Prostate gland (tissue), 2 donors: ENCODE measurements at regions not wholly inside any gene's neighbourhood (a gene's known extent, or its start where the extent isn't known, plus 50 kb on each side); places are given as distances from the start of the nearest gene placed in this dataset.

Source experiments
- DNase-seq: peaks from one replicate; pipeline ENCODE4 v3.0.0-alpha.2; 2019; ENCODE audit warnings: low spot score
- H3K27ac ChIP-seq, 2 donors: fragments of 200-600 bp; sonication (generic); 2 replicates each; pipeline ENCODE4 v1.5.1; 2017 to 2019
- H3K27me3 ChIP-seq: fragments of 200-600 bp; sonication (generic); replicated peaks from 2 replicates; pipeline ENCODE4 v1.5.1; 2019; ENCODE audit not compliant: insufficient read depth
- H3K36me3 ChIP-seq, 2 donors: fragments of 200-600 bp; sonication (generic); 1 replicate in 1 of 2; 2 replicates in 1 of 2; pipeline versions ENCODE4 v1.5.1 to v1.8.1; 2017 to 2019
- H3K4me1 ChIP-seq: fragments of 200-600 bp; sonication (generic); replicated peaks from 2 replicates; pipeline ENCODE4 v1.5.1; 2019
- H3K4me3 ChIP-seq, 2 donors: fragments of 200-600 bp; sonication (generic); 2 replicates each; pipeline ENCODE4 v1.5.1; 2017 to 2019
- H3K9me3 ChIP-seq: fragments of 200-600 bp; sonication (generic); 2 replicates; pipeline ENCODE4 v1.5.1; 2017
- POLR2A ChIP-seq: fragments of 450-650 bp; IDR thresholded peaks from one replicate; pipeline ENCODE4 v1.6.1; 2016; ENCODE audit warnings: antibody characterized with exemption, mild to moderate bottlenecking
- POLR2AphosphoS5 ChIP-seq: sonication (generic); formaldehyde crosslinking; IDR thresholded peaks from one replicate; pipeline ENCODE4 v1.6.1; 2017; ENCODE audit warnings: antibody characterized with exemption
- WGBS: methylation state at CpG from one replicate; pipeline ENCODE4 v1.1.5; 2018; 5-methylcytosine and 5-hydroxymethylcytosine counted together
- intact Hi-C: fragments of 100-400 bp; cut with DNase I; formaldehyde crosslinking; loops from one replicate; pipeline ENCODE4 v1.14.2; 2022
- TF ChIP-seq, protein P1 (sequence below), 4 experiments: fragments of 200-600 bp in 2 of 4; fragments of 450-650 bp in 2 of 4; sonication (generic) in 2 of 4; IDR thresholded peaks; 1 replicate in 3 of 4; 2 replicates in 1 of 4; pipeline ENCODE4 v1.5.1; 2016 to 2019; ENCODE audit warnings: antibody characterized with exemption in 4 of 4, mild to moderate bottlenecking in 2 of 4, moderate library complexity in 2 of 4

DNA sequence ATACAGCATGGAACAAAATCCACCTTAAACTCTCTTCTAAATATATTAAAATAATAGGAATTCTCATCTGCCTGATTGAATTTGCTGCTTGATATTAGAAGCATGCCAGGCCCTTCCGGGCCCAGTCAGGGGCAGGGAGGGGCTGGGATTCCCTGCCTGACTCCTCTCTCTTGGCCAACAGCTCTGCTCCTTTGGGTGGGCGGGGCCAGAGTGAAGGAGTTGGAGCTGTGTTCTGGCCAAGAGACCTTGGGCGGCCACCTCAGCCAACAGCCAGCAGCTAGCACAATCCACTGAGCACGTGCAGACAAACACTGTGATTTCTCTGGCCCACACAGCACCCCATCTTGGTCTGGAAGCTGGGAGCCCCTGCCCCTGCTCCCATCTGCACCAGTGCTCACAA, 140.3 kb downstream of the PJA1 start:
- peak; percentile 64 for DNase-seq
- no peaks in the 10 kb centered on the region for H3K4me1 ChIP-seq
- intact Hi-C loops = no loop called here
- no peaks in the 10 kb centered on the region for H3K9me3 ChIP-seq
- 9% methylated on average over 4 of the region's 4 CpGs for WGBS
- H3K36me3 ChIP-seq = no peaks in the 10 kb centered on the region
- TF ChIP-seq, protein P1, sequence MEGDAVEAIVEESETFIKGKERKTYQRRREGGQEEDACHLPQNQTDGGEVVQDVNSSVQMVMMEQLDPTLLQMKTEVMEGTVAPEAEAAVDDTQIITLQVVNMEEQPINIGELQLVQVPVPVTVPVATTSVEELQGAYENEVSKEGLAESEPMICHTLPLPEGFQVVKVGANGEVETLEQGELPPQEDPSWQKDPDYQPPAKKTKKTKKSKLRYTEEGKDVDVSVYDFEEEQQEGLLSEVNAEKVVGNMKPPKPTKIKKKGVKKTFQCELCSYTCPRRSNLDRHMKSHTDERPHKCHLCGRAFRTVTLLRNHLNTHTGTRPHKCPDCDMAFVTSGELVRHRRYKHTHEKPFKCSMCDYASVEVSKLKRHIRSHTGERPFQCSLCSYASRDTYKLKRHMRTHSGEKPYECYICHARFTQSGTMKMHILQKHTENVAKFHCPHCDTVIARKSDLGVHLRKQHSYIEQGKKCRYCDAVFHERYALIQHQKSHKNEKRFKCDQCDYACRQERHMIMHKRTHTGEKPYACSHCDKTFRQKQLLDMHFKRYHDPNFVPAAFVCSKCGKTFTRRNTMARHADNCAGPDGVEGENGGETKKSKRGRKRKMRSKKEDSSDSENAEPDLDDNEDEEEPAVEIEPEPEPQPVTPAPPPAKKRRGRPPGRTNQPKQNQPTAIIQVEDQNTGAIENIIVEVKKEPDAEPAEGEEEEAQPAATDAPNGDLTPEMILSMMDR (IDR thresholded peaks at IDR 0.05) = no peak
- TF ChIP-seq POLR2A (no peak), POLR2AphosphoS5 (peak; percentile 21)
- H3K4me3 ChIP-seq = no peak overlapping the region
- no peaks in the 10 kb centered on the region for H3K27me3 ChIP-seq
- no peak overlapping the region for H3K27ac ChIP-seq

DNA sequence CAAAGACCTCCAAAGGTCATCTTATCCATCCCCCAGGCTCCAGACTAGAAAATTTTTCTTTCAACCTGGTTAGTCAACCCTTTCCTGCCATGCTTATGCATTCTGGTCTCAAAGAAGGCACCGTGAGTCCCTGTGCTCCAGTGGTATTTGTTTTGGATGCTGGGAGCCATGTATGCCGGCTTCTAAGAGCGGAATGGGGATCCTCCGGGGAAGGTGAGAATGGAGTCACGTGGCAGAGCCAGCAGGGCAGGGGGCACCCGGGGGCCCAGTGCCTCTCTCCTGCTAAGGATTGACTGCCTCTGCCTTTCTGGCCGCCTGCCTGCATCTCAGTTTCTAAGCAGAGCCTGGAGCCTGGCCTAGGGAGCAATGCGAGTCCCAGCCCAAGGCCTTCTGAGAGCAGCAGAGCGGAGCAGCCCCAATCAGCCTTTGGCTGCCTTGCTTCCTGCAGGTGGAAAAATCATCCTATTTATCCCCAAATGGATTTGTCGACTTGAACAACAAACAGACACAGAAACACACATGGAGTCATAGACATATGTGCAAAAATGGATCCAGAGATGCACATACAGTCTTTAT, 141.0 kb downstream of the PJA1 start:
- Histone ChIP-seq H3K4me1 (no peaks in the 10 kb centered on the region), H3K4me3 (no peak overlapping the region), H3K27ac (no peak overlapping the region), H3K9me3 (no peaks in the 10 kb centered on the region), H3K36me3 (no peaks in the 10 kb centered on the region), H3K27me3 (no peaks in the 10 kb centered on the region)
- TF ChIP-seq, protein P1 (IDR thresholded peaks at IDR 0.05) = no peak
- TF ChIP-seq POLR2A = no peak
- no peak for TF ChIP-seq POLR2AphosphoS5
- DNase-seq = no peak
- WGBS = 74% methylated on average over 10 of the region's 10 CpGs
- intact Hi-C loops = no loop called here

DNA sequence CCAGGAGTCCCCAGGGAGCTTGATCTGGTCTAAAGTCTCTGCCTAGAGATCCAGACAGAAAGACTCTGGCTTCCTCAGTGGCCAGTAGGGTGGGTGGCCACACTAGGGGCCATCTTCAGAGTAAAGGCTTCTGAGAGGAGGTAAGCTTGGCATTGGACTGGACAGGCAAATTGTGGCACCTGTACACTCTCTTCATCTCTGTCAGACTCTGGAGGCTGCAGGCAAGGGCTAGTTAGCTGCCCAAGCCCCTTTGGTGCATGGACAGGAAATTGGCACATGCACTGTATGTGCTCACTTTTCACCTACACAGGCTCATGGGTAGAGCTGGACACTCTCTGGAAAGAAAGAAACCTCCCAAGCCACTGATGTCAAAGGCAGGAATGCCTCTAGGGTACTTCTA, 142.8 kb downstream of the PJA1 start:
- Histone ChIP-seq H3K4me3 (no peak overlapping the region), H3K9me3 (no peaks in the 10 kb centered on the region), H3K27me3 (no peaks in the 10 kb centered on the region), H3K4me1 (no peaks in the 10 kb centered on the region), H3K27ac (no peak overlapping the region), H3K36me3 (no peaks in the 10 kb centered on the region)
- intact Hi-C loops = no loop called here
- DNase-seq = no peak
- no peak for TF ChIP-seq POLR2A
- TF ChIP-seq, protein P1 (IDR thresholded peaks at IDR 0.05) = no peak
- TF ChIP-seq POLR2AphosphoS5 = no peak

DNA sequence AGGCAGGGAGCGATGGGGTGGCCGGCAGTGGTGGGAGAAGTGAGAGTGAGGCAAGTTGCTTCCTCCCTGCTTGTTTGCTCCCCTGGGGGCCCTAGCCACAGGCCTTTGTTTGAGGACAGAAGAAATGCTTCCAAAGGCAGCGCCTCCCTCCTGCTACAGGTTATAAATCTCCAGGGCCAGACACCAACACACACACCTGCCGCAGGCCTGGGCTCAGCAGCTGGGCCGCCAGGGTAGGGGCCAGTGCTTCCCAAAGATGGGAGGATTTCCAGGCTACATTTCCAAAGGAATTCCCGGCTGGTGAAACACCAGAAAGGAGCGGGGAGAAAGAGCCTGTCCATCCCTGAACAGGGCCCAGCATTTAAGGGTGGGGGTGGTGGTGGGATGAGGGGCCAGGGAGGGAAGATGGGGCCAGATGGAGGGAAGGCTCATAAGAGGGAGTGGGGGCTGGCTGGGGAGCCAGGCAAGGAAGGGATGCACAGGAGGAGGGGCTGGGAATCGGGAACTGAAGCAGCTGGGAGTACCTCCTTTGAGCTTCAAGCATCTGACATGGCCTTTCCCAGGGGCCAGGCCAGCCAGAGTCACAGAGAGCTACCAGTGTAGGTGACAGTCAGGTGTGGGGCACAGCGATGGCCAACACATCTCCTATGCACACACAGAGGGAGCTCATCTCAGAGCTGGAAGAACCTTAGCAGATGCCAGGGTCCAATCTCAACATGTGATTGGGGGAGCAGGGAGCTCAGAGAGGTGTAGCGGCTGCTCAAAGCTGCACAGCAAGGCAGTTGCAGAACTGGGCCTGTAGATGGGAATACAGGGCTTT, 143.9 kb downstream of the PJA1 start:
- Histone ChIP-seq H3K9me3 (no peaks in the 10 kb centered on the region), H3K4me3 (no peak overlapping the region), H3K27me3 (no peaks in the 10 kb centered on the region), H3K27ac (no peak overlapping the region), H3K36me3 (no peaks in the 10 kb centered on the region), H3K4me1 (no peaks in the 10 kb centered on the region)
- no peak for DNase-seq
- intact Hi-C loops = no loop called here
- TF ChIP-seq, protein P1 (IDR thresholded peaks at IDR 0.05) = no peak
- TF ChIP-seq POLR2A (no peak), POLR2AphosphoS5 (no peak)
- 50% methylated on average over 10 of the region's 10 CpGs for WGBS

DNA sequence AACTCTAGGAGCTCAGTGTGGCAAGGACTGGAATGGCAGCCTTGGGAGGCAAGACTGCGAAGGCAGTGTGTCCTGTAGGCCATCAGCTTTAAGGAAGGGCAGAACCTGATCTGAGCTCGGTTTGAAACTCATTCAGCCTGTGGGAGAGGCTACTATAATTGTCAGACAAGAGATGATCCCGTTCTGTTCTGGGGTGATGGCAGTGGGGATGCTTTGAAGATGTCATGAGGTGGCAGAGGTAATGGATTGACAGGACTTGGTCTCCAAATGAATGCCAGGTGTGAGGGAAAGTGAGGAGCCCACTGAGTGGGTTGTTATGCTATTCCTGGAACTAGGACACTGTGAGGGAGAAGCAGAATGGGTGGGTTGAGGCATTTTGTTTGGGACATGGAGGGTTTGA, 144.9 kb downstream of the PJA1 start:
- no peaks in the 10 kb centered on the region for H3K4me1 ChIP-seq
- no peaks in the 10 kb centered on the region for H3K9me3 ChIP-seq
- 91% methylated on average over 3 of the region's 3 CpGs for WGBS
- TF ChIP-seq, protein P1 (IDR thresholded peaks at IDR 0.05) = no peak
- TF ChIP-seq POLR2A (no peak), POLR2AphosphoS5 (no peak)
- no peak for DNase-seq
- no peaks in the 10 kb centered on the region for H3K27me3 ChIP-seq
- no peaks in the 10 kb centered on the region for H3K36me3 ChIP-seq
- intact Hi-C loops = no loop called here
- H3K4me3 ChIP-seq = no peak overlapping the region
- no peak overlapping the region for H3K27ac ChIP-seq
